SW480 (cell line): ENCODE measurements at regions not wholly inside any gene's neighbourhood (a gene's known extent, or its start where the extent isn't known, plus 50 kb on each side); places are given as distances from the start of the nearest gene placed in this dataset.

Experiments used
- DNase-seq: peaks from one replicate; pipeline ENCODE4 v3.0.0-alpha.2; 2016; ENCODE audit warnings: low spot score

GRCh38 chr13:33891196-33891742 lies 73.3 kb downstream of the RFC3 start:
- DNase-seq = no peak

GRCh38 chr13:33893559-33893958 lies 75.6 kb downstream of the RFC3 start:
- no peak for DNase-seq

GRCh38 chr13:33904431-33904830 lies 86.5 kb downstream of the RFC3 start:
- no peak for DNase-seq

GRCh38 chr13:33908116-33908515 lies 90.2 kb downstream of the RFC3 start:
- no peak for DNase-seq

- DNase-seq = no peak
These were observed 92.3 kb downstream of the RFC3 start for GRCh38 chr13:33910255-33910654.

GRCh38 chr13:33911521-33911920 lies 93.6 kb downstream of the RFC3 start:
- no peak for DNase-seq

GRCh38 chr13:33913829-33914228 lies 95.9 kb downstream of the RFC3 start:
- no peak for DNase-seq

- DNase-seq = no peak
These were observed 99.2 kb downstream of the RFC3 start for GRCh38 chr13:33917190-33917589.

GRCh38 chr13:33918199-33918932 lies 100.4 kb downstream of the RFC3 start:
- no peak for DNase-seq

GRCh38 chr13:33919120-33919519 lies 101.2 kb downstream of the RFC3 start:
- DNase-seq = no peak

GRCh38 chr13:33925563-33925962 lies 107.6 kb downstream of the RFC3 start:
- no peak for DNase-seq

- no peak for DNase-seq
These were observed 109.4 kb downstream of the RFC3 start for GRCh38 chr13:33927315-33927714.

- DNase-seq = peak; percentile 62
These were observed 113.7 kb downstream of the RFC3 start for GRCh38 chr13:33931397-33932311.

- DNase-seq = no peak
These were observed 114.9 kb downstream of the RFC3 start for GRCh38 chr13:33932769-33933406.

- no peak for DNase-seq
These were observed 115.9 kb downstream of the RFC3 start for GRCh38 chr13:33933810-33934209.

GRCh38 chr13:33934343-33934742 lies 116.4 kb downstream of the RFC3 start:
- no peak for DNase-seq

GRCh38 chr13:33934951-33935371 lies 117.0 kb downstream of the RFC3 start:
- DNase-seq = no peak

- no peak for DNase-seq
These were observed 118.0 kb downstream of the RFC3 start for GRCh38 chr13:33935969-33936368.

GRCh38 chr13:33937373-33938098 lies 119.6 kb downstream of the RFC3 start:
- peak; percentile 83 for DNase-seq

- no peak for DNase-seq
These were observed 122.3 kb downstream of the RFC3 start for GRCh38 chr13:33940256-33940655.

GRCh38 chr13:33940898-33941297 lies 122.9 kb downstream of the RFC3 start:
- no peak for DNase-seq

GRCh38 chr13:33945477-33945876 lies 127.5 kb downstream of the RFC3 start:
- DNase-seq = no peak
